Right lung (tissue), 2 donors: ENCODE measurements at regions not wholly inside any gene's neighbourhood (a gene's known extent, or its start where the extent isn't known, plus 50 kb on each side); places are given as distances from the start of the nearest gene placed in this dataset.

Experiments used
- DNase-seq, 2 donors: peaks; one replicate each; pipeline ENCODE4 v3.0.0-alpha.2; 2013

DNA sequence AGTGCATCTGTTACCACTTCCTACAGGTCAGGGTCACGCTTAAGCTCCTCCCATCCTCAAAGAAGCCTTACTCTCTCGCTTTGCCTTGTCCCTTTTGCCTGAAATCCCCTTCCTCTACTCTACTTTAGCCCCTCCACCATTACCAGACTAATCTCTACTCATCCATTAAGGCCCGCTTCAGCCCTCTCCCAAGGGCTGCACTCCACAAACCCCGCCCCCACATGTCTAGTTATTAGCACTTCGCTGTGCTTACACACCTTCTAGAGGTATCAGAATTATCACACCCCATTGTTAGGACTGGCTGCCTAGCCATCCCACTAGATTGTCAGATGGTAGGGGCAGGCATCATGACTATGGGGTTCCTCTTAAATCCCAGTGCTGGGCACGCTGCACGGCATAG lies 565.7 kb upstream of the WWC1 start:
- DNase-seq: no peak

DNA sequence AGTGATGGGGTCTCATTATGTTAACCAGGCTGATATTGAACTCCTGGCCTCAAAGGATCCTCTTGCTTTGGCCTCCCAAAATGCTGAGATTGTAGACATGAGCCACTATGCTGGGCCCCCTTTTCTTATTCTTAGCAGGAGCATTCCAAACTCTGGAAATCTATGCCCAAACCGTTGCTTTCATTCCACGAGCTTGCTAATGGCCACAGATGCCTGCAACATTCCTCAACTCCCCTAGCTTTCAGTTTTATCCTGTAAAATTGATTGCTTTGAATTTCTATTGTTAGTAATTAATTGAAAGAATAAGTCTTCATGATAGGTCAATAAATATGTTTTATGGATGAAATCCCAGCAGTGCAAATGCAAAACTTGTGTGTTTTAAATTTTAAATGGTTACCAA lies 564.8 kb upstream of the WWC1 start:
- no peak for DNase-seq

DNA sequence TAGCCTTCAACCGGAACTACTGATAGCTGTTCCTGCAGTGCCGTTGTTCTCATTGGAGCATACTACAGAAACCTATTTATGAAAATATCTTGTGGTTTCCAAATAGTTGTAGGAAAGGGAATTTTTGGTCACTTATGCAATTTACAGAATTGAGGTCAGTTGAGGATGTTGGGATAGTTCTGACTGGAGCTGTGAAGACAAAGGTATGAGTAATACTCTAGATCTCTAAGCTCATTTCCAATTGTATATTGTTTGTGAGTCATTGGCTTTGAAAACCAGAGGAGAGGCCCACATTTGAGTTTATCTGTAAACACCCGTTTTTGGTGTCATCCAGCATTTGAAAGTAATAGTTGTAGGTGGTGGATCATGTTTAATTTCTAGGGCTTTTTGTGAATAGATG lies 561.3 kb upstream of the WWC1 start:
- DNase-seq: no peak

DNA sequence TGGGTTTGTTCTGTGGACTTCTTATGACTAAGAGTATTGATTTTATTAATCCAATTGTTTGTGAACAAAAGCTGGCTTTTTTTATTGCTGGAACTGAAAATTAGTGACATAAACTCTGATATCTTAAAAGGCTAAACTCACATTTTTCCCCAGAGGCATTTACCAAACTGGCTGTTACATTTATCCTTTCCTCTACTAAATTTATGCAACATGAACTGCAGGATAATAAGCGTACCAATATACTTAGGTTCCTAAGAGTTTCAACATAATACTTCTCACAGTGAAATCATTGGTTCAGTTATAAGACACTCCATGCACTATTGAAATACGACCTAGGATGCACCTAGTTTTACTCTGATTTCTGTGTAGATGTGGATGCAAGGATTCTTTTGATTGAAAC lies 560.8 kb upstream of the WWC1 start:
- DNase-seq: no peak

DNA sequence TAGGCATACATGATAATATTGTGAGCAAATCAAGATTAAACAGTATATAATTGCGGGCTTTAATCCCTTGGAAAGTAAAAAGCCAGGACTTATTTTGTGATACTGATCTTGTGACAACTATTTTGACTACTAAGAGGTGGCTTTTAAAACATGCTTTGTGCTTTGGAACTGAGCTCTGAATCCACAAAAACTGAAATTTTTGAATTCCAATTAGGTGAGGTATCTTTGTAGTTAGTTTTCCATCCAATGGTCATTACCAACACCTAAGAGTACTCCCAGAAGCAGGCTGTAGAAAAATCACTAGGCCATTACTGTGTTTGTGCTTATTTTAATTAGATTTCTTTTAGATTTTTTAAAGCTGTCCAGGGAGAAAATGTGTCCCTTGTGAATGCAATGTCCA lies 559.5 kb upstream of the WWC1 start:
- no peak for DNase-seq

DNA sequence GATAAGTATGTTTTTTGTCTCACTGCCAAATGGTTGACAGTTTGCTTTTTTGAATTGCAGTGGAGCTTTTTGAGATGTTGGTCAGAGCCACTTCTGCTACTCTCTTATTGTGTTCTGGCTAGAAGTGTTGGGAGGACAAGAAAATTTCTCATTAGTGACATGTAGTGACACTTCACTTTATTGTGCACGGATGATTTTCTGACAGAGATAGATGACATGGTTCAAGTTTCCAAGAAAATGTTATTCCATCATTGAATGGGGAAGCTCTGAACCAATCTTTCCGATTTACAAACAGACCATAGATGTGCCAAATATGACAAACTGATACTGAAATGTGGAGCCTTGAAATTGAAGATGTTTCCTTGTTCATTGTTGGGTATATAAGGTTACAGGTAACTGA lies 558.9 kb upstream of the WWC1 start:
- no peak for DNase-seq

DNA sequence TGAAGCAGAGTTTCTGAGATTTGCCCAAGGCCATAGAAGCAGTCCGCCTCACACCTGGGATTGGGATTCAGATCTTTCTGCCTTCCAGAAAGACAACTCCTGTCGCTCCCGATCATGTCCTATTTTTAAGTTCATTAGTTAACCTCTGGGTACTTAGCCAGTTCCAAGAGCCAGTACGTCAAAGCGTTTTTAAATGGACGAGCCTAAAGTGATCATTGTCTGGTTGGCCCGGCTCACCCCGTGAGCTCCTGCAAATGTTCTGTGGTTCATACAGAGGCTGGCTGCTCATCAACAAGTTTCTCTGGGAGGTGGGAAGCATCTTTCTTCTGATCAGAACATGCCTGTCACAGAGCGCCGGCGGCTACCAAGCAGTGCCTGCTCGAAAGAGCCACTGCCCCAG lies 554.5 kb upstream of the WWC1 start:
- DNase-seq: no peak

DNA sequence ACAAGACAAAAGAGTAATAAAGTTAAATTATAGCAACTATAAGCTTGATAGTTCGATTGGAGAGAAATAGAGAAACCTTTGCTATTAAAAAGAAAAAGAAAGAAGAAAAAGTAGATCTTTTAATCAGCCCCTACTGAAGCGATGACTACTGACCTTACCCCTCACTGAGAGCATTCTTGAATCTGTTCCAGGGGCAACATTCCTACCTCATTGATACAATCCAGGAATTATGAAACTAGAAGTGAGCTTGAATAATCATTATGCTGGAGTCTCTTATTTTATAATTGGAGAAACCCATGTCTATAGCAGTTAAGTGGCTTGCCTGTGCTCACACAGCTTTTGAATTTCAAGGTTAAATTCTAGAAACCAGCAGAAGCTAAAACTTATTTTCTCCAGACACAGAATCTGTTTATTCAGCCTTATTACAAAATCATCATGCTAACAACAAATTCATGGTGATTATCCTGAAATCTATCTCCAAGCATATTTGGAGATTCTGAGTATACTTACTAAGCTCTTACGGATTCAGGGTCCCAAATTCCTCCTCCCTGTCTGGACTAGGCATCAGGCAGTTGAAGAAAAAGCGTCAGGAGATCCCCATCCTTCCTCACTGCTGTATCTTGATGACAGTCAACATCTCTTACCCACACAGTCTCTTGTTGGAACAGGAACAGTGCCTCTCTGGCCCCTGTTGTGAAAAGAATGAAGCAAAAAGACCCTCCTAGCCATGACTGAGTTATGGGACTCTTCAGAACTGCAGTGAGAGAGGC lies 547.6 kb upstream of the WWC1 start:
- no peak for DNase-seq

DNA sequence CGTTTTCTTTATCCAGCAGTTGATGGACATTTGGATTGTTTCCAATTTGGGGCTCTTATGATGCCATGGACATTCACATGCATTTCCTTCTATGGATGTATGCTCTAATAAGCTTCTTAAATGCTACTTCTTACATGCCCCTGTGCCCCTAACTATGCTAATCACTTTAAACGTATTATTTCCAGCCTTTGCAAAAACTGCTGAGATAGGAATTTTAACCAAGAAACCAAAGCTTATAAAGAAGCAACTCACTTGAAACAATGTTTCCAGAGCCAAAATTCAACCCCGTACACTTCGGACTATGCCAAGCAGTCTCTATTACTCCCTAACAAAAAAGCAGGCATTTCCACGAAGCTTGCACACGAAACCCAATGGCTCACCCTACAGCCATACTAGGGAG lies 545.6 kb upstream of the WWC1 start:
- DNase-seq: no peak

DNA sequence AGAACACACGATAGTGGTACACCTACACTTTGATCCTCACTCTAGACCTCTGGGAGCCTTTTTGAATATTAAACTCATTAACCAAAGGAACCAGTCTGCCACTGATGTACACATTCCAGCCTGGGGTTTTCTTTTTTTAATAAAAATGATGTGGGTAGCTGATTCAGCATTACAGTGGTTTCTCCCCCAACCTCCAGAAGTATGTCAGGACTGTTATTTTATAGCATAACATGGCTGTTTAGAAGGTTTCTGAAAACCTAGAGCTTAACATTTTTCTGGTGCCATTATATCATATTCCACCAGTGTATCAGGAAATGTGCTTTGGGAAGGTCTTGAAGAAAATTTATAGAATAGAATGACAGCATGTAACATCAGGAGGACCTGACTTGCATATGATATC lies 540.9 kb upstream of the WWC1 start:
- DNase-seq: no peak

DNA sequence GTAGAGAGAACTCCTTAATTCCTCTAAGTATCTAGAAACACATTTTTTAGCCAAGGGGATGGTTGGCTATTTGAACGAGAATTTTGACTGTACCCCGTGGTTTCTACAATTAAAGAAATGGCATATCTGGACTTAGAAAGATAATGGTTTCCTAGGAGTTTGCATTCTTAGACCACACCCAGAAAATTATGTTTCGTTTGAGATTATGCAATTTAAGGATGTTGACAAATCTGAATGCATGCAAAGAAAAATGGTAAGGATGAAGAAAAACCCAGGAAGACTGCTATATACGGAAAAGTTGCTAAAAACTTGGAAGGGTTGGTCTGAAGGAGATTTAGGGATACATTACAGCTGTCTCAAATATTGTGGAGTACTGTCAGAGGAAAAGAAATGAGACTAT lies 538.5 kb upstream of the WWC1 start:
- DNase-seq: no peak

DNA sequence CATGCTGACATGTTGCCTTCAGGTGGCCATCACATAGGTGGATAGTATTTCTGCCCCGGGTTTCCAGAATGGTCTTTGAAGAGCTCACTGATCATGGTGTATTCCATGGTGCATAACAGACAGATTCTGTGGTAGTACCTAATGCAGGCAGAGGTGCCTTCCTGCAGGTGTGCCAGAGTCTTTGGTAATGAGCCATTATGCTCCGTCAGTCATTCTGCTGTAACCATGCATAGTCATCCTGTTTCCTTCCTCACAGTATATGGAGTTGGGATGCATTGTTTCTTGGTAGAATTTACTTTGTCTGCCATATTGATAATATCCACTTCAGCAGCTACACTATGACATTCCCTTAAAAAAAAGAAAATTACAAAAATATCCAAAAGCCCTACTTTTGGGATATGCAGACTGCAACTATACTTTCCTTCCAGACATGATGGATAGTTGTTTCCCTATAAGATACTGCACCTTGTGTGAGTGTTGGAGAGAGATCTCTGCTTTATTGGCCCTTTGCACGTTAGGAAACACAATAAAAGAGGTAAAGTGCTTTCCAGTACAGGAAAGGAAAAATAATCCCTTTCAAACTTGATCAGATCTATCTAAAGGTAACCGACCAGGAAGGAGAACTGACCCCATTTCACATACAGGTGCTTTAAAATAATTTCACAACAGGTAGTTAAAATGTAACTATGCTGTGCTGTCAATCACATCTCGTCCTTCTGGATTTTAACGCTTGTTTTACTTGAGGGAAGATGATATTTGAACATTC lies 537.5 kb upstream of the WWC1 start:
- DNase-seq: no peak

DNA sequence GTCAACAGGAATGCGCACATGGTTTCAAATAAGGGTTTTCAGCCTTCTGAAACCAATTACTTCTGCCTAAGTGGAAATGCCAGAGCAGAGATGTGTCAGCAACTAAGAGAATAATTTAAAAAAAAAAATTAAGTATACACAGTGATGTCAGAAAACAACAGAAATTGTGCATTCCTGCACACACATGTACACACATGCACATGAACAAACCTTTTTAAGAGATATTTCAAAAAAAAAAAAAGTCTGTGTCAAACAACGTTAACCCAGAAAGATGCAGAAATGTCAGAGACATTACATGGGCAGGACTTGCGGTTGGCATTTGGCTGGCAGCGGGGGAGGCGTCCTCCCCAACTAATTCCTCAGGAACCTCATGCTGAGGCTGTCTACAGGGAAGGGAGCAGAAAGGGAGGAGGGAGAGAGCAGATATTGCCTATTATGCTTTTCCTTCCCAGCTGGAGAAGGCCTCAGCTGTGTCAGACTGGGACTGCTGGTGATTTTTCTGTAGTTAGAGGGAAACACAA lies 536.9 kb upstream of the WWC1 start:
- no peak for DNase-seq

DNA sequence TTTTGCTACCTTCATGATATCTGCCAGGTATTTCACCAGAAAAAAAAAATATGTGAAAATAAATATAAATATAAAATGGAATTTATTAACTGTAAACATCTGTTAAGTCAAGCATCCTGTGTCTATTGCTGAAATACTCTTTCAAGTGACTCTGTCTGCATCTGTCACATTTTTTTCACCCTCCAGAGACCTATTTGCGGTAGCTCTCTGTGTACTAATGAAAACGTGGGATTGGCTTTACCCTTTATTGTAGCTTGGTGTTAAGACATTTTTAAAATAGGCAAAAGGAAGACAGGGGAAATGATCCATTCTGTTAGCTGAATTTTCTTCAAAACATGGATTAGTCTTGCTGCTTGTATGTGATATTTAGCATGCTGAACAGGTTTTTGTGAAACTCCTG lies 536.0 kb upstream of the WWC1 start:
- DNase-seq: no peak

DNA sequence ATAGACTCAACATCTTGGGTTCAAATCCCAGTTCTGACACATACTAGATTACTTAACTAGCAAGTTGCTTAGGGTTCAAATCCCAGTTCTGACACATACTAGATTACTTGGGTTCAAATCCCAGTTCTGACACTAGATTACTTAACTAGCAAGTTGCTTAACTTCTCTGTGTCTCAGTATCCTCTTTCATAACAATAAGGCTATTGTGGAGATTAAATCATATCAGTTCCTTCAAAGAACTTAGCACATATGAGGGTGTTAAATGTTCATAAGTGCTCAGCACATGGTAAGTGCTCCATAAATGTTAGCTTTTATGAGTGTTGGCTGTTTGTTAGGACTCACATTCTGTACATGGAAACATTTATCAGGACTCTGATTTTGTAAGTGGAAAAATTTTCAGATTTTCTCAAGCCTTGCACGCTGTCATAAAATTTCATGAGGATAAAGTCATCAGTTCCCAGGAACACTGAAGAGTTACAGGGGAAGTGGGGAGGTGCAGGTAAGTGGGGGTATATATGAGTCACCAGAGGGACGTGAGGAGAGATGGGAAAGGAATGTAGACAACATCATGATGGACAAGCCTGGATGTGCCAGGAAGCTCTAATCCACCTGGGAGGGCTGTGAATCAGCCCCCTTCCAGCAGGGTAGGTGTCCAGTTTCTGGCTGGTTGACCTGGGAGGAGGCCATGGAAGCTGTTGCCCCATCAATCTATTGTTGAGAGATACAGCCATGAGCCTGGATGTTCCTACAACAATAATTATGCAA lies 532.2 kb upstream of the WWC1 start:
- no peak for DNase-seq

DNA sequence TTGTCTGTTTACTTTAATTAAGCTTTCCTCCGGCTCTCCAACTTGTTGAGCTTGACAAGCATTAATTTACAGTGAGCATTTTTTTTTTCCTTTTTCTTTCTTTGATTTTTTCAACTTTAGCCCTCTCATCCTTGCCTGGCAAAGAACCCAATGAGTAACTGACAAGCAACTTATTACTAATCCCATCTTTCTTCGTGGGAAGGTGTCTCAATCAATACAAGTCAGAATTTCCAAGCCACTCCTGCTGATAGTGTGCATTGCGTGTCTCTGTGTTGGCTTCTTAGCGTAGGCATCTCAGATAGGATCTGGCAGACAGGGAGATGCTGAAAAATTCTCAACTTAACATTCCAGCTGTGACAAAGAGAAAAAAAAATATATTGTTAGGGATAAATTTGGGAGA lies 527.7 kb upstream of the WWC1 start:
- no peak for DNase-seq

DNA sequence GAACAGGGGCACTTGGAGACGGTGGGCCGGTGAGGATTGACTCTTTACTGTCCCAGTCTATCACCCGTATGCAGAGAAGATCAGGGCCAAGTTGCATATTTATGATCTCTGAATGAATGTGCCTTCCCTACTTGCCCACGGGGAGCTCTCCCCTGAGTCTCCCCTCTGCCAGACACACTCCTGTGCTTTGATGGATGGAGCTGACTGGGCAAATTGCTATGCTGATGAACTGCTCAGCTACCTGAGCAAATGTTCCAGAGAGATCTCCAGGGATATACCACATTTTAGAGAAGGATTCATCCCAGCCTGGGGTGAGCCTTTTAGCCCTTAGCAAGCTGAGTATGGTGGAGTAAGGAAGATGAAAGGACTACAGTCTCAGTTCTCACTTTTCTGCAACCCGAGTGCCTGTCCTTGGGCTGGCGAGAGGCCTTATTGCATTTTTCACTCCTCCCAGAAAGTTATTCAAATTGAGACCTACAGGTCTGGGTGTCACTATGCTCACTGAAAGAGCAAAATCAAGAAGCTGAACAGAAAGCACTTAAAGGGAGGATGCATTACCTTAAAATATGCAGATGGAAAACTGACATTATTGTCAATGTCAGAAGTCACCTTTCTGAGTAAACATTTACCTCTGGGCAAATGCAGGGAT lies 526.7 kb upstream of the WWC1 start:
- no peak for DNase-seq

DNA sequence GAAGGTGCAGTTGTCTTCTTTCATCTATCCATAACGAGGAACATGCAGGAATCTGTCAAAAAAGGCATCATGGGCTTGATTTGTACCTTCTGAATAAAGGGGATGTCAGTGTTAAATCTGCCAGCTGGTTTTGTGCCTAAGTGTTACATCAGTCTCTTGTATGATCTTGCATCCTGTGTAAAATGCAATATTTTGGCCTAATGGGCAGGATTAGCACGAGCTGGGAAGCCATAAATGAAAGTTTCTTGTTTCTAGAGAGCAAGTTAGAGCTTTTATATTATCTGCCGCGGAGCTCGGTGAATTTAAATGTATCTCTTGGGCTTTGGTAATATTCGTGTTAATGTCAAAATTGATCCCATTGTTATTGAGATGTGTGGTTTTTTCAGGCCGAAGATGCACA lies 526.1 kb upstream of the WWC1 start:
- no peak for DNase-seq

DNA sequence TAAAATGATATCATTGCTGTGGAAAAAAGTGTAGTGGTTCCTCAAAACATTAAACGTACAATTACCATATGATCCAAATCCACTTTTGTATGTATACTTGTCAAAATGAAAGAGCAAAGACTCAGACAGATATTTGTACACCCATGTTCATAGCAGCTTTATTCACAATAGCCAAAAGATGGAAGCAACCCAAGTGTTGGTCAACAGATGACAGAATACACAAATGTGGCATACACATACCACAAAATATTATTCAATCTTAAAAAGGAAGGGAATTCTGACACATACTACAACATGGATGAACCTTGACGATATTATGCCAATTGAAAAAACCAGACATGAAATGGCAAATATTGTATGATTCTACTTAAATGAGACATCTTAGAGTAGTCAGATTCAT lies 524.5 kb upstream of the WWC1 start:
- no peak for DNase-seq

DNA sequence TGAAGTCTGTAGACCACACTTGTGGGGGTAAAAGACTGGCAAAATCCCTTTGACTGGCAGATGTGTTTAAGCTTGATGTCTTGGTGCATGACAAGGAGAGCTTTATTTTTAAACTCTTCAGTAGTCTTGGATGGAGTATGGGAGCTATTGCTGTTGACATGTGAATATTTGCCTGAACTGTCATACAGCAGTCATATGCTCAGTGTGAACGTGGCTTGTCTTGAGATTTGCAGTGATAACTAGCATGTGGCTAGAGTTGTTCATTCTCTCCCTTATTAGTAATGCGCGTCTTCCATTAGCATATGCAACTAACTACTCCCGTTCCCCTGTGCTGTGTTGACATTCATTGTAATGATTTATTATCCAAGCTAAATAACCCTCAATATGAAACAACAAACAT lies 523.6 kb upstream of the WWC1 start:
- DNase-seq: no peak

DNA sequence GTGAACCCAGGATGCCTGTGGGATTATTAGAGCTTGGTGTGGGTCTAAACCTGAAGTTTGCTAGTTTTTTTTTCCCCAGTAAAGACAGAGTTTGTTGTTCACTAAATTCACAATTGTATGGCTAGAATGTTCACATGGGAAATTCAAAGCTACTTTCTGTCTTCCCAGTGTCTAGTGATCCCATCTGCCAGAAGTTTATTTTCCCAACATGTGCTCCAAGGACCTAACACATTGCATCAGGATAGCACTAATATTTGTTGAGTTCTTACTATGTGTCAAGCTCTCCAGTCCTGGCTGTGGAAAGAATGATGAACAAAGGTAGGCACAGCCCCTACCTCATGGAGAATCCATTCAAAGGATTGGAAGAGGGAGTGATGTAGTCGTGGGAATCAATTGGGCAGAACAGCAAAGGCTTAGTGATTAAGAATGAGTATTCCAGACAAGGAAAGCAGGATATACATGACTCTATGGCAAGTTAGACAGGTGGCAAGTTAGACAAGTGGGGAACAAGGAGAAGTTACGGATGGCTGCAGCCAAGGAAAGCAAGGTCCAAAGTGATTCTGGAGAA lies 521.5 kb upstream of the WWC1 start:
- no peak for DNase-seq

DNA sequence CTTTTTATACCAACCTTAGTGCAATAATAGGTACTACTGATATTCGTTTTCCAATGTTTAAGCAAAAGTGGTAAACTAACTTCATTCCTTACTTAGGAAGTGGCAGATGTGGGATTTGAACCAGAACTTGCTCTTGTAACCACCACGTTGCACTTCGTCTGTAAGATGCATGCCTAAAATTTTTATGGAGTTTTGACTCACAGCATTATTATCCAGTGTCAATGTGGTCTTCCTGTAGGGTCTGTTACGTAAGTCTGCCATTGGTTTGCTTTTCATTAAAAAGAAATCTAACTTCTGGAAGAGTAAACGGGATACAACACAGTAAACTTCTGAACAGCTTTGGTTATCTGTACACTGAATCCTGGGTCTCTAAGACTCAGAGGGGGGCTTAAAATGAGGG lies 521.0 kb upstream of the WWC1 start:
- DNase-seq: no peak
